Tibial artery (tissue), 4 donors: ENCODE measurements at regions not wholly inside any gene's neighbourhood (a gene's known extent, or its start where the extent isn't known, plus 50 kb on each side); places are given as distances from the start of the nearest gene placed in this dataset.

ENCODE experiments used
- DNase-seq, 2 donors: peaks; one replicate each; pipeline ENCODE4 v3.0.0-alpha.2; 2019
- H3K27ac ChIP-seq, 2 donors: fragments of 200-600 bp; sonication (generic) in 1 of 2; 1 replicate in 1 of 2; 2 replicates in 1 of 2; pipeline ENCODE4 v1.5.1; 2018 to 2019; ENCODE audit warnings: mild to moderate bottlenecking in 1 of 2
- H3K27me3 ChIP-seq, 2 donors: fragments of 200-600 bp; sonication (generic) in 1 of 2; one replicate each; pipeline versions ENCODE4 v1.5.1 to v1.6.0; 2016 to 2019
- H3K36me3 ChIP-seq, 3 donors: fragments of 200-600 bp; sonication (generic) in 2 of 3; one replicate each; pipeline ENCODE4 v1.5.1; 2016 to 2019; ENCODE audit warnings: mild to moderate bottlenecking in 2 of 3
- H3K4me1 ChIP-seq, 4 donors: fragments of 200-600 bp; sonication (generic) in 2 of 4; 1 replicate in 3 of 4; 2 replicates in 1 of 4; pipeline ENCODE4 v1.5.1; 2016 to 2019
- H3K4me3 ChIP-seq, 2 donors: fragments of 200-600 bp; sonication (generic) in 1 of 2; 1 replicate in 1 of 2; 2 replicates in 1 of 2; pipeline ENCODE4 v1.5.1; 2018 to 2019; ENCODE audit warnings: mild to moderate bottlenecking in 2 of 2
- H3K9me3 ChIP-seq, 3 donors: fragments of 200-600 bp; sonication (generic) in 1 of 3; one replicate each; pipeline ENCODE4 v1.5.1; 2016 to 2019
- CTCF ChIP-seq, 2 experiments: fragments of 200-600 bp in 1 of 2; fragments of 450-650 bp in 1 of 2; IDR thresholded peaks; one replicate each; pipeline ENCODE4 v1.5.1; 2017 to 2019; ENCODE audit warnings: antibody characterized with exemption in 2 of 2, mild to moderate bottlenecking in 1 of 2, moderate library complexity in 1 of 2
- intact Hi-C: fragments of 100-400 bp; cut with DNase I; formaldehyde crosslinking; loops from one replicate; pipeline ENCODE4 v1.15.0; 2023; ENCODE audit warnings: low total_unique reads

GRCh38 chr13:60765700-60766411 is 368.8 kb downstream of the TDRD3 start:
- no peak overlapping the region for H3K27ac ChIP-seq

GRCh38 chr13:60759499-60759898 is 362.5 kb downstream of the TDRD3 start:
- Histone ChIP-seq H3K27ac (no peak overlapping the region), H3K36me3 (no peaks in the 10 kb centered on the region), H3K4me1 (peaks cover 0 to 17% (median 0%) of the 10 kb centered on the region in 4 donors), H3K4me3 (no peak overlapping the region), H3K9me3 (no peaks in the 10 kb centered on the region), H3K27me3 (no peaks in the 10 kb centered on the region)
- DNase-seq, result no peak
- no peak for TF ChIP-seq CTCF (IDR thresholded peaks at IDR 0.05)
- intact Hi-C loops, result no loop called here

More at GRCh38 chr13:60765700-60766411, 368.8 kb downstream of the TDRD3 start:
- peaks cover 0 to 11% (median 7%) of the 10 kb centered on the region in 4 donors for H3K4me1 ChIP-seq
- H3K4me3 ChIP-seq, result no peak overlapping the region
- no peaks in the 10 kb centered on the region for H3K36me3 ChIP-seq
- H3K27me3 ChIP-seq, result no peaks in the 10 kb centered on the region
- no peak for TF ChIP-seq CTCF (IDR thresholded peaks at IDR 0.05)
- DNase-seq, result no peak
- no peaks in the 10 kb centered on the region for H3K9me3 ChIP-seq
- intact Hi-C loops, result loop anchor here (2.0 kb wide), 1 partner anchor 111 kb away; no protein-coding TSS in a partner anchor

DNA sequence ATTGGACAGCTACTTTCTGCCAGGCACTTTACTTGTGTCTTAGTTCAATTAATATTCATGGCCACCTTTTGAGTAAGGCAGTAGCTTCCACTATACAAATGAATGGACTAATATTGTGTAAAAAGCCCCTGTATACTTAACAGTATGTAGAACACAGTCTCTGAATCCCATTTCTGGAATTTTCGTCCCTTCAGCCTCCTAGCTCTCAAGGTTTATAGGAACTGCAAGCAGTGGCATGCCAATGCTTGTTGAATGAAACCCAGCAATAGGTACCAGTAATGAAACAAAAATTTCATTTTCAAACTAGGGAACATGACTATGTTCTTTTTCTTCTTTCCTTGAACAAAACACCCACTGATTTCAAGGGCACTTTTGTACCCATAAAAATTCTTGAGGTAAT is 361.6 kb downstream of the TDRD3 start:
- peaks cover 0 to 17% (median 0%) of the 10 kb centered on the region in 4 donors for H3K4me1 ChIP-seq
- H3K27ac ChIP-seq, result no peak overlapping the region
- no peaks in the 10 kb centered on the region for H3K27me3 ChIP-seq
- no peaks in the 10 kb centered on the region for H3K9me3 ChIP-seq
- no peaks in the 10 kb centered on the region for H3K36me3 ChIP-seq
- DNase-seq, result no peak
- no peak for TF ChIP-seq CTCF (IDR thresholded peaks at IDR 0.05)
- H3K4me3 ChIP-seq, result no peak overlapping the region
- intact Hi-C loops, result no loop called here

GRCh38 chr13:60757501-60758215 is 360.6 kb downstream of the TDRD3 start:
- H3K36me3 ChIP-seq, result no peaks in the 10 kb centered on the region
- no peak for DNase-seq
- H3K9me3 ChIP-seq, result no peaks in the 10 kb centered on the region
- intact Hi-C loops, result no loop called here
- peaks cover 0 to 17% (median 0%) of the 10 kb centered on the region in 4 donors for H3K4me1 ChIP-seq
- H3K27me3 ChIP-seq, result no peaks in the 10 kb centered on the region
- H3K4me3 ChIP-seq, result no peak overlapping the region
- no peak overlapping the region for H3K27ac ChIP-seq
- no peak for TF ChIP-seq CTCF (IDR thresholded peaks at IDR 0.05)

GRCh38 chr13:60756306-60756705 is 359.3 kb downstream of the TDRD3 start:
- Histone ChIP-seq H3K4me3 (no peak overlapping the region), H3K36me3 (no peaks in the 10 kb centered on the region), H3K27ac (no peak overlapping the region), H3K4me1 (peaks cover 0 to 17% (median 0%) of the 10 kb centered on the region in 4 donors), H3K27me3 (no peaks in the 10 kb centered on the region), H3K9me3 (no peaks in the 10 kb centered on the region)
- DNase-seq, result no peak
- no peak for TF ChIP-seq CTCF (IDR thresholded peaks at IDR 0.05)
- intact Hi-C loops, result no loop called here
